Ovary (tissue), 7 donors: ENCODE measurements at regions not wholly inside any gene's neighbourhood (a gene's known extent, or its start where the extent isn't known, plus 50 kb on each side); places are given as distances from the start of the nearest gene placed in this dataset.

Source experiments
- DNase-seq, 5 donors: peaks; one replicate each; pipeline ENCODE4 v3.0.0-alpha.2; 2019 to 2020
- H3K27ac ChIP-seq, 2 donors: fragments of 200-600 bp; one replicate each; pipeline versions ENCODE4 v1.5.1 to v1.8.0; 2019 to 2022
- H3K27me3 ChIP-seq: fragments of 200-600 bp; one replicate; pipeline ENCODE4 v1.8.0; 2022
- H3K36me3 ChIP-seq: fragments of 200-600 bp; sonication (generic); one replicate; pipeline ENCODE4 v1.5.1; 2019
- H3K4me1 ChIP-seq: one replicate; pipeline ENCODE4 v1.8.1; 2013; ENCODE audit warnings: mild to moderate bottlenecking, moderate library complexity; ENCODE audit not compliant: insufficient read depth
- H3K4me3 ChIP-seq: fragments of 200-600 bp; sonication (generic); one replicate; pipeline ENCODE4 v1.5.1; 2017
- H3K9me3 ChIP-seq, 2 donors: fragments of 200-600 bp in 1 of 2; sonication (generic) in 1 of 2; one replicate each; pipeline versions ENCODE4 v1.5.1 to v1.8.1; 2013 to 2019; ENCODE audit warnings: mild to moderate bottlenecking in 1 of 2, moderate library complexity in 1 of 2
- CTCF ChIP-seq, 3 donors: fragments of 450-650 bp in 2 of 3; fragments of 200-600 bp in 1 of 3; IDR thresholded peaks; one replicate each; pipeline versions ENCODE4 v1.5.1 to v1.8.0; 2016 to 2022; ENCODE audit warnings: antibody characterized with exemption in 3 of 3, mild to moderate bottlenecking in 1 of 3
- EP300 ChIP-seq: sonication (generic); formaldehyde crosslinking; IDR thresholded peaks from one replicate; pipeline ENCODE4 v1.6.1; 2017; ENCODE audit warnings: antibody characterized with exemption
- POLR2A ChIP-seq: fragments of 450-650 bp; IDR thresholded peaks from one replicate; pipeline ENCODE4 v1.6.1; 2017; ENCODE audit warnings: antibody characterized with exemption, mild to moderate bottlenecking, moderate library complexity
- WGBS, 3 donors: extraction: QIAGEN DNeasy Blood & Tissue Kit in 1 of 3; methylation state at CpG; one replicate each; pipeline versions ENCODE4 v1.1.5 to v1.1.7; 2013 to 2017; 5-methylcytosine and 5-hydroxymethylcytosine counted together
- intact Hi-C, 4 donors: fragments of 100-400 bp; cut with DNase I; formaldehyde crosslinking; loops; one replicate each; pipeline versions ENCODE4 v1.11.0 to v1.15.1; 2022 to 2023
- donor health status: DM: no; HTN: no; CAD: no; lungs with moderate emphysema.
- donor health status: DM: no; HTN: no; CAD: no.
- donor health status: Bipolar disorder and iron deficiency.
- donor health status: DM: no; HTN: no; CAD: no.
- donor health status: DM: yes; HTN: yes; CAD: no.

GRCh38 chr12:27382924-27383323 lies 50.3 kb downstream of the BMAL2 start:
- no peak overlapping the region for H3K27ac ChIP-seq
- no peaks in the 10 kb centered on the region for H3K9me3 ChIP-seq
- DNase-seq = no peak
- H3K4me3 ChIP-seq = no peak overlapping the region
- intact Hi-C loops = no loop called here
- 95 to 100% (median 95%) methylated on average over 3 of the region's 3 CpGs for WGBS, 3 donors
- H3K27me3 ChIP-seq = no peaks in the 10 kb centered on the region
- no peaks in the 10 kb centered on the region for H3K36me3 ChIP-seq
- no peaks in the 10 kb centered on the region for H3K4me1 ChIP-seq
- TF ChIP-seq CTCF (IDR thresholded peaks at IDR 0.05) = no peak
- TF ChIP-seq EP300 = no peak
- TF ChIP-seq POLR2A = no peak

GRCh38 chr12:27383429-27384260 lies 51.0 kb downstream of the BMAL2 start:
- H3K27ac ChIP-seq = no peak overlapping the region
- no peaks in the 10 kb centered on the region for H3K4me1 ChIP-seq
- intact Hi-C loops = no loop called here
- no peak for TF ChIP-seq POLR2A
- TF ChIP-seq CTCF (IDR thresholded peaks at IDR 0.05) = peak in 2 of 3 donors; percentile 23 to 34
- H3K36me3 ChIP-seq = no peaks in the 10 kb centered on the region
- no peak overlapping the region for H3K4me3 ChIP-seq
- H3K27me3 ChIP-seq = no peaks in the 10 kb centered on the region
- WGBS, 3 donors = 68 to 71% (median 69%) methylated on average over 12 of the region's 12 CpGs
- peak; percentile 22 to 68 (median 60) for DNase-seq
- H3K9me3 ChIP-seq = no peaks in the 10 kb centered on the region

GRCh38 chr12:27384261-27384590 lies 51.6 kb downstream of the BMAL2 start:
- no peak overlapping the region for H3K4me3 ChIP-seq
- H3K27me3 ChIP-seq = no peaks in the 10 kb centered on the region
- TF ChIP-seq POLR2A (no peak), EP300 (no peak), CTCF (IDR thresholded peaks at IDR 0.05) (no peak)
- 88 to 100% (median 94%) methylated on average over 1 of the region's 1 CpG for WGBS, 3 donors
- no peaks in the 10 kb centered on the region for H3K4me1 ChIP-seq
- intact Hi-C loops = no loop called here
- no peaks in the 10 kb centered on the region for H3K36me3 ChIP-seq
- no peak for DNase-seq
- no peaks in the 10 kb centered on the region for H3K9me3 ChIP-seq
- no peak overlapping the region for H3K27ac ChIP-seq

GRCh38 chr12:27385766-27386564 lies 53.3 kb downstream of the BMAL2 start:
- no peaks in the 10 kb centered on the region for H3K9me3 ChIP-seq
- no peak for DNase-seq
- H3K4me3 ChIP-seq = no peak overlapping the region
- H3K36me3 ChIP-seq = no peaks in the 10 kb centered on the region
- no peaks in the 10 kb centered on the region for H3K4me1 ChIP-seq
- TF ChIP-seq EP300 (no peak), CTCF (IDR thresholded peaks at IDR 0.05) (no peak), POLR2A (no peak)
- 88 to 90% (median 90%) methylated on average over 10 of the region's 10 CpGs for WGBS, 3 donors
- H3K27me3 ChIP-seq = no peaks in the 10 kb centered on the region
- intact Hi-C loops = no loop called here
- H3K27ac ChIP-seq = no peak overlapping the region
